ENCODE measurements at regions not wholly inside any gene's neighbourhood (a gene's known extent, or its start where the extent isn't known, plus 50 kb on each side); places are given as distances from the start of the nearest gene placed in this dataset.

DNA sequence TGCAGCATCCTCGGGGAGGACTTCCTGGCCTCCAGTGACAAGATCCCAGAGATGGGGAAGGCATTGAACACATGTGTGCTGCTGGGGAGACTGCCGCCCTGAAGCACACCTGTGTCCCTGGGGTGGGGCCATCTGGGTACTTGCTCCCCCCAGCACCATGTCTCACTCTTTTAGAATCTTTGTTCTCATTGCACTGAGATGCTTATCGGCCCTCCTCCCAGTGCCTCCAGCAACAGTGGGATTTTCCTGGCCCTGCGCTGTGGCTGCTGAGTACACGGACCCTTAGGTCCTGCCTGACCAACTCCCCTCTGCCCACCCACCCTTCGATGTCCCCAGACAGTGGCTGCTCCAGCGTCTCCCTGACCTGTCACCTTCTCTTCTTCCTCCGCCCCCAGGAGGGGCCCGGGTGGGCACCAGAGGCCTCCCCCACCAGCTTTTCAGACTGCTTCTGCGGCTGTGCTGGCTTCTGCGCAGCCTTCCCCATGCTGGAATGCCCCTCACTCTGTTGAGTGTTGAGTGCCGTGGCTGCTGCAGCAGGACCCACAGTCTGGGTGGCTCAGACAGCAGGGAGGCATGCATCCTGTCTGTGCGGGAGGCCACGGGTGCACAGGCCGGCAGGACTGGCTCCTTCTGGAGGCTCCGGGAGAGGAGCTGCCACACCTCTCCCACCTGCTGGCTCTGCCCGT is 145.9 kb upstream of the IRX2 start:
- Mint-ChIP-seq H3K27ac (peak overlapping the region in 1 of 7 donors; percentile 61), H3K4me3 (no peak overlapping the region), H3K9me3 (peaks cover 11 to 52% (median 22%) of the 10 kb centered on the region in 7 donors), H3K36me3 (no peaks in the 10 kb centered on the region), H3K4me1 (no peaks in the 10 kb centered on the region), H3K27me3 (ENCODE audit: low read depth in 3 of 3) (peaks cover 0 to 2% (median 0%) of the 10 kb centered on the region in 3 donors)
- H3K4me1 ChIP-seq (ENCODE audit: control insufficient read depth in 1 of 2, insufficient read depth in 2 of 2, low read length in 2 of 2): no peaks in the 10 kb centered on the region
- H2AFZ ChIP-seq (ENCODE audit: insufficient read depth, low read depth, low read length, poor library complexity, severe bottlenecking): no peak overlapping the region
- TF ChIP-seq, protein P1, sequence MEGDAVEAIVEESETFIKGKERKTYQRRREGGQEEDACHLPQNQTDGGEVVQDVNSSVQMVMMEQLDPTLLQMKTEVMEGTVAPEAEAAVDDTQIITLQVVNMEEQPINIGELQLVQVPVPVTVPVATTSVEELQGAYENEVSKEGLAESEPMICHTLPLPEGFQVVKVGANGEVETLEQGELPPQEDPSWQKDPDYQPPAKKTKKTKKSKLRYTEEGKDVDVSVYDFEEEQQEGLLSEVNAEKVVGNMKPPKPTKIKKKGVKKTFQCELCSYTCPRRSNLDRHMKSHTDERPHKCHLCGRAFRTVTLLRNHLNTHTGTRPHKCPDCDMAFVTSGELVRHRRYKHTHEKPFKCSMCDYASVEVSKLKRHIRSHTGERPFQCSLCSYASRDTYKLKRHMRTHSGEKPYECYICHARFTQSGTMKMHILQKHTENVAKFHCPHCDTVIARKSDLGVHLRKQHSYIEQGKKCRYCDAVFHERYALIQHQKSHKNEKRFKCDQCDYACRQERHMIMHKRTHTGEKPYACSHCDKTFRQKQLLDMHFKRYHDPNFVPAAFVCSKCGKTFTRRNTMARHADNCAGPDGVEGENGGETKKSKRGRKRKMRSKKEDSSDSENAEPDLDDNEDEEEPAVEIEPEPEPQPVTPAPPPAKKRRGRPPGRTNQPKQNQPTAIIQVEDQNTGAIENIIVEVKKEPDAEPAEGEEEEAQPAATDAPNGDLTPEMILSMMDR (IDR thresholded peaks at IDR 0.05): no peak
- 91% methylated on average over 15 of the region's 17 CpGs for WGBS (ENCODE audit: insufficient coverage)
- H3K9me3 ChIP-seq (replicated peaks in 1 of 2; ENCODE audit: control insufficient read depth in 1 of 2, insufficient read depth in 1 of 2, low read length in 2 of 2): peaks cover 17 to 76% of the 10 kb centered on the region in 2 donors
- H3K4me2 ChIP-seq (replicated peaks; ENCODE audit: extremely low read depth, low read length, poor library complexity, severe bottlenecking): no peak overlapping the region
- no peaks in the 10 kb centered on the region for H3K36me3 ChIP-seq (replicated peaks in 1 of 2; ENCODE audit: control insufficient read depth in 1 of 2, insufficient read depth in 2 of 2, low read length in 2 of 2)
- H3K4me3 ChIP-seq (replicated peaks in 1 of 3; ENCODE audit: low read depth in 2 of 3, low read length in 3 of 3): no peak overlapping the region
- intact Hi-C loops (cut with micrococcal nuclease): no loop called here
- no peak overlapping the region for H3K27ac ChIP-seq (ENCODE audit: low read depth in 1 of 2, low read length in 2 of 2)
- H3K79me2 ChIP-seq (ENCODE audit: insufficient read depth, low read length): no peaks in the 10 kb centered on the region
- DNase-seq: no peak
- no peak overlapping the region for H3K9ac ChIP-seq (ENCODE audit: insufficient read depth, low read length, poor library complexity, severe bottlenecking)
- no peaks in the 10 kb centered on the region for H4K20me1 ChIP-seq (ENCODE audit: insufficient read depth, low read length)
- no peaks in the 10 kb centered on the region for H3K27me3 ChIP-seq (ENCODE audit: control insufficient read depth in 2 of 2, insufficient read depth in 2 of 2, low read length in 2 of 2)

DNA sequence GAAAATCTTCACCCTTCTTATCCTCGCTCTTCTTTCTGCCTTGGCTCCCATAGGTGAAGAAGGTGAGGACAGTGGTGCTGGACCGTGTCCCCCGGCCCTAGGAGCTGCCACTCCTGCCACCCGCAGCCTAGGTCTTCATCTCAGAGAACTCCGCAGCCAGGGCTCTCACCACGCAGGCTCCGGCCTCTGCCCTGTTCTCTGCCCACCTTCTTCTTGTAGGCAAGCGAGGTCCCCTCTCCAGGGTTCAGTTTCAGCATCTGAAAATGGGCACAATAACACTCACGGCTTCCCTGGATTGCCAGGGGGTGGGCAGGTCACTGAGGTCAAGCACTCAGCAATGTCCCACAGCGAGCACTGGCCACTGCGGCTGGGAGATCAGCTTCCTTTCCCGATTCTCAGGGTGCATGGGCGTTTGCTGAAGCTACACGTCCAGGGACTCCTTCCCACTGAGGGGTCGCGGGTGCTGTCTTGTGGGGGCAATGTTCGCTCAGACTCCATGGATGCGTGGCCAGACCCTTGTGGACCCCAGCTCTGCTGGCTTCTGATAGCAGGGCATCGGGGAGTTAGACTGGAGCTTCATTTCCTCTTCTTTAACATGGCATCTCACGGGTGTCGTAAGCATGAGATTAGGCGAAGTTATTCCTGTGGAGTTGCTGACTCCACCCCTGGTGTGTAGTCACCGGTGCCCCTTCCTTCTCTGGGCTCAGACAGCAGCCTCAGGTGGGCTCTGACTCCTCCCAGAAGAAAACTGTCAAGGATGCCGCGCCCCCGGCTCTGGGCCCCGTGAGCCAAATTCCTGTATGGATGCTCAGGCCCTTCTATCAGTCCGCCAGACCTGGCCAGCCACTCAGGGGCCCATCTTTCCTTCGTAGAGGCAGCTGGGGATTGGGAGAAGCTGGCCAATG is 145.1 kb upstream of the IRX2 start:
- H3K27me3 ChIP-seq (ENCODE audit: control insufficient read depth in 2 of 2, insufficient read depth in 2 of 2, low read length in 2 of 2): no peaks in the 10 kb centered on the region
- H4K20me1 ChIP-seq (ENCODE audit: insufficient read depth, low read length): no peaks in the 10 kb centered on the region
- intact Hi-C loops (cut with micrococcal nuclease): no loop called here
- Mint-ChIP-seq H3K27me3 (ENCODE audit: low read depth in 3 of 3) (peaks cover 0 to 2% (median 0%) of the 10 kb centered on the region in 3 donors), H3K4me1 (no peaks in the 10 kb centered on the region), H3K27ac (peak overlapping the region in 1 of 7 donors; percentile 61), H3K9me3 (peaks cover 11 to 46% (median 23%) of the 10 kb centered on the region in 7 donors), H3K36me3 (no peaks in the 10 kb centered on the region), H3K4me3 (no peak overlapping the region)
- 82% methylated on average over 28 of the region's 29 CpGs for WGBS (ENCODE audit: insufficient coverage)
- H3K4me3 ChIP-seq (replicated peaks in 1 of 3; ENCODE audit: low read depth in 2 of 3, low read length in 3 of 3): no peak overlapping the region
- no peak for DNase-seq
- H3K9me3 ChIP-seq (replicated peaks in 1 of 2; ENCODE audit: control insufficient read depth in 1 of 2, insufficient read depth in 1 of 2, low read length in 2 of 2): peaks cover 15 to 79% of the 10 kb centered on the region in 2 donors
- H3K4me1 ChIP-seq (ENCODE audit: control insufficient read depth in 1 of 2, insufficient read depth in 2 of 2, low read length in 2 of 2): no peaks in the 10 kb centered on the region
- no peak overlapping the region for H3K27ac ChIP-seq (ENCODE audit: low read depth in 1 of 2, low read length in 2 of 2)
- H2AFZ ChIP-seq (ENCODE audit: insufficient read depth, low read depth, low read length, poor library complexity, severe bottlenecking): no peak overlapping the region
- H3K9ac ChIP-seq (ENCODE audit: insufficient read depth, low read length, poor library complexity, severe bottlenecking): no peak overlapping the region
- H3K79me2 ChIP-seq (ENCODE audit: insufficient read depth, low read length): no peaks in the 10 kb centered on the region
- no peaks in the 10 kb centered on the region for H3K36me3 ChIP-seq (replicated peaks in 1 of 2; ENCODE audit: control insufficient read depth in 1 of 2, insufficient read depth in 2 of 2, low read length in 2 of 2)
- no peak overlapping the region for H3K4me2 ChIP-seq (replicated peaks; ENCODE audit: extremely low read depth, low read length, poor library complexity, severe bottlenecking)
- TF ChIP-seq, protein P1 (IDR thresholded peaks at IDR 0.05): no peak
